ENCODE measurements at regions not wholly inside any gene's neighbourhood (a gene's known extent, or its start where the extent isn't known, plus 50 kb on each side); places are given as distances from the start of the nearest gene placed in this dataset.

DNA sequence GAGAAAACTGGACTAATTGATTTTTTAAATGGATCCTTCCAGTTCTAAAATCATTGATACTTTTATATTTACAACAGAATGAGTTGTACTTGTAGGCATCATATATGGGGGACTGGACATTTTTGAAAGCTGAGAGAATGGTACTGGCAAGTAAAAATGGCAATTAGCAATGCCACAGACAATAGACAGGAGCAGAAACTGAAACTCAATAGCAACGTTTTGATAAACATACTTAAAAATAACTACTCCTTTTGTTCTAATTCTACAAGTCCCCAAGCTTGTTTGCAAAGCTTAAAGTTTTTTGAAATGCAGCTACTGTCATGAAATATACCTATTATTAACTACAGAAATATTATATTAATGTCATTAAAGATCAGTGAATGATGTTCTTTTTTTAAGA is 52.8 kb upstream of the FBXL7 start:
- ATAC-seq (no peak), DNase-seq (no peak)
- Histone ChIP-seq H3K27me3 (no peaks in the 10 kb centered on the region), H3K9me3 (no peaks in the 10 kb centered on the region), H3K4me1 (no peaks in the 10 kb centered on the region), H3K27ac (no peak overlapping the region), H3K36me3 (no peaks in the 10 kb centered on the region), H3K4me3 (no peak overlapping the region)
- intact Hi-C loops (cut with DNase I; ENCODE audit: low total_unique reads) (no loop called here), in situ Hi-C loops (cut with MboI; ENCODE audit: low sequenced_read_pairs in 4 of 4) (no loop called here)
- no peak for TF ChIP-seq CTCF (IDR thresholded peaks at IDR 0.05 in 4 of 5, conservative IDR thresholded peaks at IDR 0.05 in 1 of 5)
- TF ChIP-seq POLR2A (IDR thresholded peaks at IDR 0.05) = no peak

- in situ Hi-C loops (cut with MboI; ENCODE audit: low sequenced_read_pairs in 4 of 4) (no loop called here), intact Hi-C loops (cut with DNase I; ENCODE audit: low total_unique reads) (no loop called here)
- no peaks in the 10 kb centered on the region for H3K36me3 ChIP-seq
- ATAC-seq = no peak
- H3K4me3 ChIP-seq = no peak overlapping the region
- no peak for DNase-seq
- no peaks in the 10 kb centered on the region for H3K27me3 ChIP-seq
- H3K4me1 ChIP-seq = no peaks in the 10 kb centered on the region
- TF ChIP-seq POLR2A (IDR thresholded peaks at IDR 0.05) = no peak
- no peak for TF ChIP-seq CTCF (IDR thresholded peaks at IDR 0.05 in 4 of 5, conservative IDR thresholded peaks at IDR 0.05 in 1 of 5)
- H3K9me3 ChIP-seq = no peaks in the 10 kb centered on the region
- H3K27ac ChIP-seq = no peak overlapping the region
These were observed 53.4 kb upstream of the FBXL7 start for GRCh38 chr5:15446552-15446951.

- no peak for DNase-seq
- no peak for ATAC-seq
- no peak overlapping the region for H3K27ac ChIP-seq
- no peaks in the 10 kb centered on the region for H3K27me3 ChIP-seq
- H3K36me3 ChIP-seq = no peaks in the 10 kb centered on the region
- in situ Hi-C loops (cut with MboI; ENCODE audit: low sequenced_read_pairs in 4 of 4) (no loop called here), intact Hi-C loops (cut with DNase I; ENCODE audit: low total_unique reads) (no loop called here)
- H3K4me1 ChIP-seq = no peaks in the 10 kb centered on the region
- no peak overlapping the region for H3K4me3 ChIP-seq
- TF ChIP-seq CTCF (IDR thresholded peaks at IDR 0.05 in 4 of 5, conservative IDR thresholded peaks at IDR 0.05 in 1 of 5) (no peak), POLR2A (IDR thresholded peaks at IDR 0.05) (no peak)
- no peaks in the 10 kb centered on the region for H3K9me3 ChIP-seq
These were observed 57.8 kb upstream of the FBXL7 start for GRCh38 chr5:15442193-15442570.

GRCh38 chr5:15441433-15442192 is 58.4 kb upstream of the FBXL7 start:
- Histone ChIP-seq H3K4me3 (no peak overlapping the region), H3K9me3 (no peaks in the 10 kb centered on the region), H3K27me3 (no peaks in the 10 kb centered on the region), H3K4me1 (no peaks in the 10 kb centered on the region), H3K36me3 (no peaks in the 10 kb centered on the region), H3K27ac (no peak overlapping the region)
- in situ Hi-C loops (cut with MboI; ENCODE audit: low sequenced_read_pairs in 4 of 4) = no loop called here
- intact Hi-C loops (cut with DNase I; ENCODE audit: low total_unique reads) = no loop called here
- ATAC-seq (no peak), DNase-seq (no peak)
- TF ChIP-seq CTCF (IDR thresholded peaks at IDR 0.05 in 4 of 5, conservative IDR thresholded peaks at IDR 0.05 in 1 of 5) (no peak), POLR2A (IDR thresholded peaks at IDR 0.05) (no peak)

- ATAC-seq (no peak), DNase-seq (no peak)
- intact Hi-C loops (cut with DNase I; ENCODE audit: low total_unique reads) (no loop called here), in situ Hi-C loops (cut with MboI; ENCODE audit: low sequenced_read_pairs in 4 of 4) (no loop called here)
- H3K27ac ChIP-seq = no peak overlapping the region
- TF ChIP-seq POLR2A (IDR thresholded peaks at IDR 0.05) (no peak), CTCF (IDR thresholded peaks at IDR 0.05 in 4 of 5, conservative IDR thresholded peaks at IDR 0.05 in 1 of 5) (no peak)
- no peaks in the 10 kb centered on the region for H3K4me1 ChIP-seq
- no peak overlapping the region for H3K4me3 ChIP-seq
- H3K36me3 ChIP-seq = no peaks in the 10 kb centered on the region
- H3K9me3 ChIP-seq = no peaks in the 10 kb centered on the region
- no peaks in the 10 kb centered on the region for H3K27me3 ChIP-seq
These were observed 59.5 kb upstream of the FBXL7 start for GRCh38 chr5:15440434-15440833.
